NCI-H1930 (cell line): ENCODE measurements at regions not wholly inside any gene's neighbourhood (a gene's known extent, or its start where the extent isn't known, plus 50 kb on each side); places are given as distances from the start of the nearest gene placed in this dataset.
"Not testable (repeated sequence)": the region's sequence is repeated elsewhere in the genome, so short reads cannot be mapped to it uniquely, and the experiment has no call there.

Experiments
- DNase-seq, 2 experiments: peaks; one replicate each; lab custom pipeline; 2025; lab: John Stamatoyannopoulos, UW

- no peak for DNase-seq
These were observed 105.1 kb upstream of the SIX2 start for GRCh38 chr2:45114221-45114955.

DNA sequence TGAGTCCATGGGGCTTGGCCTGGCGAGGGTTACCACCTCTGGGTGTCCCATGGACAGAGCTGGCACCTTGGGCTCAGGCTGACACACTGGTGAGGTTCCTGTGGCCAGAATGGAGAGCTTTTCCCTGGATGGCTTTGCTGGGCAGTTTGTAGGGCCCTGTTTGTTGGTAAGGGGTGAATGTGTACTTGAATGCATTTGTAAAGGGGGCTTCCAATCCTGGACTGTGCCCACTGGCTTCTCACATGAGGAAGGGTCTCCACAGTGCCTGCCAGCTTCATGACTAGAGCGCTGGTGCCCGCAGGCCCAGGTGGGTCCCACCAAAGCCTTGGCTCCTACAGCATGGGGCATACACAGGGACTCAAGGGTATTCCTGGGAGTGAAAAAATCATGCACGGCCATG lies 103.5 kb upstream of the SIX2 start:
- no peak for DNase-seq

DNA sequence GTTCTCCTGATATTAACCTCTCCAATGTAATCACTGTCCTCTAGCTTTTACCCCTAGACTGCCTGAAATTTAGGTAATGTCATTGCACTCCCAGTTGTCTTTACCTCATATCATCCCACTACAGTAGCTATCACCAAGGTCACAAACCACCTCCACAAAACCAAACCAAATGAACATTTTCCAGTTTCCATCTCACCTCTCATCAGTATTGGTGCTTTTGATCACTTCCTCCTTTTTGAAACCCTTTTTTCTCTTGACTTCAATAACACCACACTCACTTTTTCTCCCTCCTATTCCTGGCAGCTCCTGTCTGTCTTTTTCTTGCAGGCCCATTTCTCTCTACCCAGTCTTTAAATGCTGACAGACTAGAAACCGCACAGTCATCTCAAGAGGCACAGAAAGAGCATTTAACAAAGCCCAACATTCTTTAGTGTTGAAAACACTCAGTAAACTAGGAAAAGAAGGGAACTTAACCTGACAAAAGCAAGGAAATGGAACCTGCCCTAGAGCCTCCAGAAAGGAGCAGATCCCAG lies 95.9 kb upstream of the SIX2 start:
- no peak for DNase-seq

- no peak for DNase-seq
These were observed 95.2 kb upstream of the SIX2 start for GRCh38 chr2:45104429-45104828.

GRCh38 chr2:45103351-45104345 lies 94.4 kb upstream of the SIX2 start:
- no peak for DNase-seq

- no peak for DNase-seq
These were observed 93.4 kb upstream of the SIX2 start for GRCh38 chr2:45102579-45103117.

- no peak for DNase-seq
These were observed 92.9 kb upstream of the SIX2 start for GRCh38 chr2:45102141-45102540.

GRCh38 chr2:45096996-45097395 lies 87.7 kb upstream of the SIX2 start:
- DNase-seq: no peak

DNA sequence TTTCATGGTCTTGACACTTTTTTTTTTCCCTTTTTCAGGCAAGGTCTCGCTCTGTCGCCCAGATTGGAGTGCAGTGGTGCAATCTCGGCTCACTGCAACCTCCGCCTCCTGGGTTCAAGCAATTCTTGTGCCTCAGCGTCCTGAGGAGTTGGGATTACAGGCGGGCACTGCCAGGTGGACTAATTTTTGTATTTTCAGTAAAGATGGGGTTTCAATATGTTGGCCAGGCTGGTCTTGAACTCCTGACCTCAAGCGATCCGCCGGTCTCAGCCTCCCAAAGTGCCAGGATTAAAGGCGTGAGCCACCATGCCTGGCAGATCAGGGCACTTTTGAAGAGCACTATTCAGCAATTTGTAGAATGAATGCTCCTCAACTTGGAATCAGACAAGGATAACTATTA lies 86.8 kb upstream of the SIX2 start:
- not testable (repeated sequence) for DNase-seq

GRCh38 chr2:45093663-45094062 lies 84.4 kb upstream of the SIX2 start:
- no peak for DNase-seq

GRCh38 chr2:45093181-45093580 lies 83.9 kb upstream of the SIX2 start:
- DNase-seq: no peak

DNA sequence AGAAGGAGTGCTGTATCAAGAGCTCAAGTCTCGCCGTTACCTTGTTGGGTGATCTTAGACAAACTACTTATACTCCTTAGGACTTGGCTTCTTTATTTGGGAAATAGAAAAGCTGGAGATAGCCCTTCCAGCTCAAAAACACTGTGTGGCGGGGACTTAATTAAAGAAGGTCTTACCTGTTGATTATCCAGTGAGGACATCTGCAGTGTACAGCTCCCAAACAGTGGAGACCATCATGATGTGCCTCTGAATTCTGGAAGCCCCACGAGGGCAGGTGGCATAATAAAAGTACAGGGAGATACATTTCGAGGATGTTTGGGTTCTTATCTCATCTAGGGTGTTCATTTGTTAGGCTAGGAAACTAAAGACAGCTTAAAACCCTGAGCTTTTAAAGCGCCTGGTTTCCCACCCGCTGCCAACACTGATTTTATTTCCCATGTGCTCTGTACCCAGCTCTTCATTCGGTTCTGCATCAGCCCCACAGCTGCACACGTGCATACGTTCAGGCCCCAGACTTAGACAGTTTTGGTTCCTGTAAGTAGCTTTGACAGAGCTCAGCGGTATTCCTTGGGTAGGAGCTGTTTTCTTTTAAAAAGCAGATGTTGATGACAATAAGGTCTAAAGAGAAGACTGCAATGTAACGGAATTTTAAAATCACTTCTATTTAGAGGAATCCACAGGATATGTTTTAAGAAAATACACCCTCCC lies 80.5 kb upstream of the SIX2 start:
- no peak for DNase-seq

- no peak for DNase-seq
These were observed 76.2 kb upstream of the SIX2 start for GRCh38 chr2:45085487-45085886.

DNA sequence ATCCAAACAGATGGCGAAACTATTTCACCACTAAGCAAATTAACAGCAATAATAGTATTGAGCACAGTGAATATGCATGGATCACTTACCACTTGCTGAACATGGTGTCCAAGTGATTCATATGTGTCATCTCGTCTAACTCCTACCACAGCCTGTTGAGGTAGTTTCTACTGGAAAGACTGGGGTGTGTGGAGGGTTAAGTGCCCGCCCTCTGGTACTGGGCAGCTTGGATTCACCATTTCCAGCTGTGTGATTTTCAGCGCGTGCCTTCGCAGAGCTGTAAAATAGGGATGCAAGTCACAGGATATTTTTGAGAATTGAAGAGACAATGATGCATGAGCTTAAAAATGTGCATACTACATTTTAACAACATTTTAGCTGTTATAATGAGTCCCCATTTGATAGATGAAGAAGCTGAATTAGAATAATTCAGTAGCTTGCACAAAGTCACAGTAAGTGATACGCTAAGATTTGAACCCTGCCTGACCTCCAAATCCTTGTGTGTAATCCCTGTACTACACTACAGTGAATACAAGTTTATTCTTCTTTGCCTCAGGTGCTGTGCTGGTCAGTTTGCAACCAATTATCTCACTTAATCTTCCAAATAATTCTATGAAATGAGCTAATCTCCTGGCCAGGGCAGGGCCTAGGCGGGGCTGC lies 75.2 kb upstream of the SIX2 start:
- no peak for DNase-seq

- no peak for DNase-seq
These were observed 73.9 kb upstream of the SIX2 start for GRCh38 chr2:45083175-45083574.

DNA sequence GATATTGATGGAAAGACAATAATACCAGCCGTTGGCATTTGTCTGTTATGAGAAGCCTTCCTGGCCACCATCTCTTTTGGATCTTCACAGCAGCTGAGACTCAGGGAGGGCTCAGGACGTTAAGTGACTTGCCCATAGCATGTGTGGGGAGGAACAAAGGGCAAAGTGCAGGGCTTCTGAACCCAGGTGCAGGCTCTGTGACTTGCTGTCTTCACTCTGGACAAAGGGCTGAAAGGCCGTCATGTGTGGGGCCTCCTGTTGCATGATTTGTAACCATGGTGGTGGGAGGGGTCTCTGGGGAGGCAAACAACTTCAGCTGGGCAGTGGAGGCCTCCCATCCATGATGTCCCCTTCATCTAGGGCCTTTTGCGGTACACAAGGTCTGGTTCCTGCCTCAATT lies 65.5 kb upstream of the SIX2 start:
- no peak for DNase-seq

GRCh38 chr2:45072862-45073237 lies 63.6 kb upstream of the SIX2 start:
- no peak for DNase-seq

GRCh38 chr2:45072064-45072861 lies 63.0 kb upstream of the SIX2 start:
- DNase-seq: no peak

DNA sequence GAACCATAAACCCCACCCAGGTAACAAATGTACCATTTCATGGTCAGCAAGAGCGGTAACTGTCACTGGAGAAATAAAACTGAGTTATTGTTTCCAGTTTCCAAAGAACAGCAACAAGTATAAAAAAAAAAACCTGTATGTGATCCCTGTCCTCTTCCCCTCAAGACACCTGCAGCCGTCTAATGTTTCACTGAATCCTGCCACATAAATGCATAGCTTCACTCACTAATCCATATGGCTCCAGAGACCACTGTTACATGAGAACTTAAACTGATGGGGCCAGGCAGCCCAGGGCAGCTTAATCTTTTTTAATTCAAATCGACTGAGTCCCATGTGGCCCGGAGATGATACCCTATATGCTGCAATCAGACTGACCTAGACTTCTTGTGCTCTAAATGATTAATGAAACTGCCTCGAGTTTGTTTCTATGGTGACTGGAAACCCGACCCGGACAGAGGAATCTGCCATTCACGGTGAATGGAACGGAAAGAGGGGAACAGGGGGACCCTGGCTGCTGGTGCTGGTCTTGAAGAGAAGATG lies 60.9 kb upstream of the SIX2 start:
- DNase-seq: no peak

- DNase-seq: no peak
These were observed 60.4 kb upstream of the SIX2 start for GRCh38 chr2:45069684-45070083.
